Colonic mucosa (tissue), 4 donors: ENCODE measurements at regions not wholly inside any gene's neighbourhood (a gene's known extent, or its start where the extent isn't known, plus 50 kb on each side); places are given as distances from the start of the nearest gene placed in this dataset.

Source experiments
- DNase-seq: peaks from one replicate; pipeline ENCODE4 v3.0.0-alpha.2; 2020
- H3K27ac ChIP-seq: fragments of 200-600 bp; one replicate; pipeline ENCODE4 v1.8.0; 2021
- H3K27me3 ChIP-seq: fragments of 200-600 bp; one replicate; pipeline ENCODE4 v1.8.0; 2021
- H3K36me3 ChIP-seq: fragments of 200-600 bp; one replicate; pipeline ENCODE4 v1.8.0; 2021
- H3K4me1 ChIP-seq: fragments of 200-600 bp; one replicate; pipeline ENCODE4 v1.8.0; 2021; ENCODE audit warnings: mild to moderate bottlenecking
- H3K4me3 ChIP-seq: fragments of 200-600 bp; one replicate; pipeline ENCODE4 v1.8.0; 2021
- H3K9ac ChIP-seq, 2 donors: one replicate each; pipeline ENCODE4 v1.7.0; 2013; ENCODE audit warnings: control low read depth in 2 of 2, low read depth in 2 of 2, low read length in 2 of 2
- H3K9me3 ChIP-seq: fragments of 200-600 bp; one replicate; pipeline ENCODE4 v1.8.0; 2021
- CTCF ChIP-seq: fragments of 200-600 bp; IDR thresholded peaks from one replicate; pipeline ENCODE4 v1.8.0; 2022; ENCODE audit warnings: antibody characterized with exemption, mild to moderate bottlenecking
- intact Hi-C: fragments of 100-400 bp; cut with DNase I; formaldehyde crosslinking; loops from one replicate; pipeline ENCODE4 v1.14.1; 2022
- donor health status: healthy.
- donor health status: DM: no; HTN: no; CAD: no.
- donor health status: DM: no; HTN: no; CAD: no.

DNA sequence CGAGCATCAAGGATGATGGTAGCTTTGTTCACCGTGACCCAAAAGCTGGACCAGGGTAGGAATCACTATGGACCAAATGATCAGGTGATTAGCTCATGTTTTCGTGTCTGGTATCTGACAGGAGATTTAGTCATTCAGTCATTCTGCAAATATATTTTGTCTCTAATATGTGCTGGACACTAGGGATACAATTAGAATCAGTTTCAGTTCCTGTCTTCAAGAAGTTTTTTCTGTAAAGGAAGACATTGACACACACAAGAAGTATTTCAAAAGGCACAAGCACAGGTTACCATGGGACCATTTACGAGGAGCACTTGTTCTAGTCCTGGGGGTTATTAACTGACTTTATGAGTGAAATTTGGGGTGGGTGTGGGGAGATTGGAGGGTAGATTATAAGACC, 244.9 kb downstream of the HIVEP2 start:
- Histone ChIP-seq H3K9me3 (no peaks in the 10 kb centered on the region), H3K36me3 (no peaks in the 10 kb centered on the region), H3K9ac (no peak overlapping the region), H3K4me1 (no peaks in the 10 kb centered on the region), H3K27ac (no peak overlapping the region), H3K27me3 (no peaks in the 10 kb centered on the region), H3K4me3 (no peak overlapping the region)
- intact Hi-C loops = no loop called here
- DNase-seq = no peak
- TF ChIP-seq CTCF = no peak

DNA sequence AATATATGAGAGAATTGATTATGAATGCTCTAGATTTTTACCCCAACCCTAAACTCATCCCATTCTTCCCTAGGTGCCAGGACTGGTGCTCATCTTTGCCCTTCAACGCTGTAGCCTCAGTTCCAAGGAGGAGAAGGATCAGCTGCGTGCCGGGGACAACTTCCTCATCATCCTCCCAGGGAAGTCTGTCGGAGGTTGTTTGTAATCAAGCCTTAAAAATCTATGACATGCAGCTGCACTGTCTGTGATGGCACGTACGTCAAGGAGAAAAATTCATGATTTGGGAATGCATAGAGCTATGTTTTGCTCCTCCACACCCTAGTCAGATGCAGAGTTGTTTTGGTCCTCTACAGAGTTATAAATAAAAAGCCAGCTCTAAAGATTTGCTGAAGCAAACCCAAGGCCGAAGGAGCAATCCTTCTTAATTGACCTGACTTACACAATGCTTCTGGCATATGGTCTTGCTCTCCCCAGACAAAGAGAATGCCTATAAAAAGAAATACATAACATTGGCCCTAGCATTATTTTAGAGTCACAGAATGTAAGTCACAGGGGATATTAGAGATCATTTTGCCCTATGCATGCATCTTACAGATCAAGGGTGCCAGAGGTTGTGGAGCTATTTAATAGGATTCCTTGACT, 244.2 kb downstream of the HIVEP2 start:
- Histone ChIP-seq H3K9ac (no peak overlapping the region), H3K9me3 (no peaks in the 10 kb centered on the region), H3K4me1 (no peaks in the 10 kb centered on the region), H3K36me3 (no peaks in the 10 kb centered on the region), H3K27ac (no peak overlapping the region), H3K27me3 (no peaks in the 10 kb centered on the region), H3K4me3 (no peak overlapping the region)
- no peak for DNase-seq
- intact Hi-C loops = no loop called here
- TF ChIP-seq CTCF = no peak
